OCI-LY7 (cell line): ENCODE measurements at regions not wholly inside any gene's neighbourhood (a gene's known extent, or its start where the extent isn't known, plus 50 kb on each side); places are given as distances from the start of the nearest gene placed in this dataset. TPM values are rescaled to one million over a fixed set of nuclear protein-coding genes. Genes with fewer than 3 reads are reported as not detected.

ENCODE experiments used
- BruUV-seq: library from RNA; stranded (reverse); fragments of 400-500 nt; replicated peaks from 2 replicates; lab custom pipeline; 2021; lab: Mats Ljungman, UMichigan
- CTCF ChIA-PET: fragments of 300-600 bp; sonication (Branson Sonifier 250); formaldehyde crosslinking; loops from one replicate; lab custom pipeline; 2022; ENCODE audit warnings: antibody characterized with exemption; ENCODE audit not compliant: unreplicated experiment; lab: Charles Lee
- POLR2A ChIA-PET: fragments of 300-600 bp; sonication (Branson Sonifier 250); formaldehyde crosslinking; loops from one replicate; lab custom pipeline; 2022; ENCODE audit warnings: antibody characterized with exemption; lab: Charles Lee
- DNase-seq: peaks from one replicate; pipeline ENCODE4 v3.0.0-alpha.2; 2015; ENCODE audit warnings: low spot score
- H2AFZ ChIP-seq: fragments of 200-600 bp; sonication (generic), shearing (Covaris generic); 2 replicates; pipeline ENCODE4 v1.6.1; 2014; ENCODE audit warnings: mild to moderate bottlenecking, antibody characterized with exemption, low read length, moderate library complexity
- H3K27ac ChIP-seq: fragments of 200-600 bp; sonication (generic); 2 replicates; pipeline ENCODE4 v1.5.1; 2014; ENCODE audit warnings: mixed run types, low read depth, mild to moderate bottlenecking, moderate library complexity, low read length, inconsistent platforms; ENCODE audit not compliant: poor library complexity, severe bottlenecking
- H3K36me3 ChIP-seq: fragments of 200-600 bp; sonication (generic); 2 replicates; pipeline ENCODE4 v1.6.1; 2014; ENCODE audit warnings: mild to moderate bottlenecking, antibody characterized with exemption, low read length, moderate library complexity, mixed read lengths; ENCODE audit not compliant: insufficient read depth
- H3K4me1 ChIP-seq: fragments of 200-600 bp; sonication (generic); 2 replicates; pipeline ENCODE4 v1.5.1; 2014; ENCODE audit warnings: mild to moderate bottlenecking, low read length; ENCODE audit not compliant: insufficient read depth, poor library complexity, severe bottlenecking
- H3K4me2 ChIP-seq: fragments of 200-600 bp; sonication (generic); 2 replicates; pipeline ENCODE4 v1.6.1; 2014; ENCODE audit warnings: mild to moderate bottlenecking, low read length
- H3K4me3 ChIP-seq: fragments of 200-600 bp; sonication (generic); 2 replicates; pipeline ENCODE4 v1.5.1; 2014; ENCODE audit warnings: mild to moderate bottlenecking, low read depth, low read length; ENCODE audit not compliant: poor library complexity, severe bottlenecking
- H3K79me2 ChIP-seq: fragments of 200-600 bp; sonication (generic); 2 replicates; pipeline ENCODE4 v1.6.1; 2016; ENCODE audit warnings: low read depth, mild to moderate bottlenecking, low read length, moderate library complexity, mixed read lengths; ENCODE audit not compliant: insufficient read depth
- H3K9me2 ChIP-seq: fragments of 200-600 bp; sonication (generic); 2 replicates; pipeline ENCODE4 v1.6.1; 2016; ENCODE audit warnings: mild to moderate bottlenecking, low read length, mixed read lengths; ENCODE audit not compliant: insufficient read depth
- H3K9me3 ChIP-seq: fragments of 200-600 bp; sonication (generic); 2 replicates; pipeline ENCODE4 v1.6.1; 2014; ENCODE audit warnings: mild to moderate bottlenecking, mixed run types, low read length, mixed read lengths
- H4K20me1 ChIP-seq: fragments of 200-600 bp; sonication (generic); 2 replicates; pipeline ENCODE4 v1.6.1; 2014; ENCODE audit warnings: mild to moderate bottlenecking, antibody characterized with exemption, low read length, moderate library complexity, mixed read lengths; ENCODE audit not compliant: insufficient read depth
- EZH2phosphoT487 ChIP-seq: fragments of 200-600 bp; sonication (generic); IDR thresholded peaks from 2 replicates; pipeline ENCODE4 v1.6.1; 2018; ENCODE audit warnings: low read depth, borderline replicate concordance, mild to moderate bottlenecking, mixed run types, antibody characterized with exemption, low read length, moderate library complexity, mixed read lengths
- intact Hi-C: fragments of 100-400 bp; cut with micrococcal nuclease; formaldehyde crosslinking; loops from one replicate; pipeline ENCODE4 v1.10.0; 2022; ENCODE audit not compliant: unreplicated experiment
- small RNA-seq: library from RNA; depleted of rRNA; stranded (forward); fragments of <200 nt; gene quantifications from one replicate; pipeline ENCODE3, GENCODE V24; 2014
- TF ChIP-seq, protein P1 (sequence below): fragments of 200-600 bp; sonication (generic); conservative IDR thresholded peaks from 2 replicates; pipeline ENCODE4 v1.5.1; 2014; ENCODE audit warnings: mild to moderate bottlenecking, antibody characterized with exemption, low read length, moderate library complexity, mixed read lengths

DNA sequence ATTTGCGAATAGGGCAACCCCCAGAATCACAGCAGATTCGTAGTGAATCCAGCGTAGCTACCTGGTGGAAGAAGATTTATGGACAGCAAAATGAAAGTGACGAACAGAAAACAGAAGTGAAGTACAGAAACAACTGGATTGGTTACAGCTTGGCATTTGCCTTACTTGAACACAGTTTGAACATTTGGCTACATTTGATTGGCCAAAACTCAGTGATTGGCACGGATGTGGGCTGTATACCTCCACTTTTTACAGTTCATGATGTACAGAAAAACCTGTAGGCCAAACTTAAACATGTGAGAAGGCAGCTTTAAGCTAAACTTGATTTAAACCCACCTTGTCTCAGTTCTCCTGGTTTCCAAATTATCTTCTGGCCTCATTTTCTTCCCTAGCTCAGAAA, 49.9 kb upstream of the AMN1 start:
- no peak overlapping the region for H3K4me2 ChIP-seq
- intact Hi-C loops: no loop called here
- peaks cover 6% of the 10 kb centered on the region for H3K4me1 ChIP-seq
- no peaks in the 10 kb centered on the region for H3K36me3 ChIP-seq
- no peak for DNase-seq
- no peaks in the 10 kb centered on the region for H3K79me2 ChIP-seq
- H4K20me1 ChIP-seq: no peaks in the 10 kb centered on the region
- CTCF ChIA-PET: no interaction called here
- H3K9me3 ChIP-seq: no peaks in the 10 kb centered on the region
- peak overlapping the region; percentile 82 for H2AFZ ChIP-seq
- H3K9me2 ChIP-seq: no peaks in the 10 kb centered on the region
- POLR2A ChIA-PET: interaction anchor here (0.5 to 1.6 kb wide), 8 partner anchors 8 to 119 kb away, joined by 3 to 5 read pairs (median 3); no protein-coding TSS in a partner anchor
- H3K4me3 ChIP-seq: no peak overlapping the region
- no peak overlapping the region for H3K27ac ChIP-seq
- no peak for TF ChIP-seq EZH2phosphoT487
- TF ChIP-seq, protein P1, sequence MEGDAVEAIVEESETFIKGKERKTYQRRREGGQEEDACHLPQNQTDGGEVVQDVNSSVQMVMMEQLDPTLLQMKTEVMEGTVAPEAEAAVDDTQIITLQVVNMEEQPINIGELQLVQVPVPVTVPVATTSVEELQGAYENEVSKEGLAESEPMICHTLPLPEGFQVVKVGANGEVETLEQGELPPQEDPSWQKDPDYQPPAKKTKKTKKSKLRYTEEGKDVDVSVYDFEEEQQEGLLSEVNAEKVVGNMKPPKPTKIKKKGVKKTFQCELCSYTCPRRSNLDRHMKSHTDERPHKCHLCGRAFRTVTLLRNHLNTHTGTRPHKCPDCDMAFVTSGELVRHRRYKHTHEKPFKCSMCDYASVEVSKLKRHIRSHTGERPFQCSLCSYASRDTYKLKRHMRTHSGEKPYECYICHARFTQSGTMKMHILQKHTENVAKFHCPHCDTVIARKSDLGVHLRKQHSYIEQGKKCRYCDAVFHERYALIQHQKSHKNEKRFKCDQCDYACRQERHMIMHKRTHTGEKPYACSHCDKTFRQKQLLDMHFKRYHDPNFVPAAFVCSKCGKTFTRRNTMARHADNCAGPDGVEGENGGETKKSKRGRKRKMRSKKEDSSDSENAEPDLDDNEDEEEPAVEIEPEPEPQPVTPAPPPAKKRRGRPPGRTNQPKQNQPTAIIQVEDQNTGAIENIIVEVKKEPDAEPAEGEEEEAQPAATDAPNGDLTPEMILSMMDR: no peak
- BruUV-seq: no TSS peak

Small RNA genes in the stretch of these regions (small RNA-seq; reads per million reads assigned to genes)
- gene RF00402 (not detected), gene RNU6-1069P (not detected)
